OCI-LY7 (cell line): ENCODE measurements at regions not wholly inside any gene's neighbourhood (a gene's known extent, or its start where the extent isn't known, plus 50 kb on each side); places are given as distances from the start of the nearest gene placed in this dataset.

Experiments used
- CTCF ChIP-seq: fragments of 200-600 bp; sonication (generic); conservative IDR thresholded peaks from 2 replicates; pipeline ENCODE4 v1.5.1; 2014; ENCODE audit warnings: mild to moderate bottlenecking, antibody characterized with exemption, low read length, moderate library complexity, mixed read lengths
- EZH2phosphoT487 ChIP-seq: fragments of 200-600 bp; sonication (generic); IDR thresholded peaks from 2 replicates; pipeline ENCODE4 v1.6.1; 2018; ENCODE audit warnings: low read depth, borderline replicate concordance, mild to moderate bottlenecking, mixed run types, antibody characterized with exemption, low read length, moderate library complexity, mixed read lengths

- no peak for TF ChIP-seq CTCF
- no peak for TF ChIP-seq EZH2phosphoT487
These were observed 332.3 kb downstream of the ETAA1 start for GRCh38 chr2:67729474-67729873.
